ENCODE measurements at regions not wholly inside any gene's neighbourhood (a gene's known extent, or its start where the extent isn't known, plus 50 kb on each side); places are given as distances from the start of the nearest gene placed in this dataset.

DNA sequence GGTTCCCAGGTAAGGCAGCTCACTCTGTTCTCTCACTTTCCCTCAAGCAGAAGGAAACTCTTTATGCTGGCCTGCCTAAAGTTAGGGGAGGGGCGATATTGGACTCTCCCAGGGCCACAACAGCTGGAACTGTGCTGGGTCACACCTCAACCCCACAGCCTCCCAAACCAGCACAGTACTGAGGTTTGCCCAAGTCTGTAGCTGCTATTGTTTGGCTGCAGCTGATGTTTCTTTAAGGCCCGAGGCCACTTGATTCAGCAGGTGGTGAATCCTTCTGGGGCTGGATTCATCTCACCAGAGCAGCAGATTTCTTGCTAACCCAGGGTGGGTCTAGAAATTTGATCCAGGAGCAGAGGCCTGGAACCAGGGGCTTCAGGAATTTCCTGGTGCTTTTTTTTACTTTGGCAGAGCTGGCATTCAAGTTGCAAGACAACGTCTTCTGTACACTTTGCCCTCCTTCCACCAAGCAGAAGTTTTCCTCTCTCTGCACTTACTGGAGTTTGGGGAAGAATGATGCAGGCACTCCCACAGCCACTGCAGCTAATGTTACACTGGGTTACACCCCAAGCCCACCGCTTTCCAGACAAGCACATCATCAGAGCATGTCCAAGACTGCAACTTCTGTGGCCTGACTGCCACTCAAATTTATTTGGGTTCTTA, 544.7 kb upstream of the NDST4 start:
- TF ChIP-seq, protein P1, sequence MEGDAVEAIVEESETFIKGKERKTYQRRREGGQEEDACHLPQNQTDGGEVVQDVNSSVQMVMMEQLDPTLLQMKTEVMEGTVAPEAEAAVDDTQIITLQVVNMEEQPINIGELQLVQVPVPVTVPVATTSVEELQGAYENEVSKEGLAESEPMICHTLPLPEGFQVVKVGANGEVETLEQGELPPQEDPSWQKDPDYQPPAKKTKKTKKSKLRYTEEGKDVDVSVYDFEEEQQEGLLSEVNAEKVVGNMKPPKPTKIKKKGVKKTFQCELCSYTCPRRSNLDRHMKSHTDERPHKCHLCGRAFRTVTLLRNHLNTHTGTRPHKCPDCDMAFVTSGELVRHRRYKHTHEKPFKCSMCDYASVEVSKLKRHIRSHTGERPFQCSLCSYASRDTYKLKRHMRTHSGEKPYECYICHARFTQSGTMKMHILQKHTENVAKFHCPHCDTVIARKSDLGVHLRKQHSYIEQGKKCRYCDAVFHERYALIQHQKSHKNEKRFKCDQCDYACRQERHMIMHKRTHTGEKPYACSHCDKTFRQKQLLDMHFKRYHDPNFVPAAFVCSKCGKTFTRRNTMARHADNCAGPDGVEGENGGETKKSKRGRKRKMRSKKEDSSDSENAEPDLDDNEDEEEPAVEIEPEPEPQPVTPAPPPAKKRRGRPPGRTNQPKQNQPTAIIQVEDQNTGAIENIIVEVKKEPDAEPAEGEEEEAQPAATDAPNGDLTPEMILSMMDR (conservative IDR thresholded peaks at IDR 0.05) = no peak
- no peak for TF ChIP-seq ZFX (IDR thresholded peaks at IDR 0.05)

Data from C4-2B (cell line).